Right cardiac atrium (tissue), 5 donors: ENCODE measurements at regions not wholly inside any gene's neighbourhood (a gene's known extent, or its start where the extent isn't known, plus 50 kb on each side); places are given as distances from the start of the nearest gene placed in this dataset.

ENCODE experiments used
- ATAC-seq, 2 donors: fragments of 200-7000 bp; cut with Tn5 transposase; one replicate each; pipeline versions ENCODE4 v1.8.0 to v1.9.1; 2020; ENCODE audit warnings: moderate library complexity in 2 of 2, mild to moderate bottlenecking in 1 of 2
- DNase-seq, 3 donors: peaks; one replicate each; pipeline ENCODE4 v3.0.0-alpha.2; 2020
- H3K27ac ChIP-seq: one replicate; pipeline ENCODE4 v1.5.1; 2013; ENCODE audit warnings: mild to moderate bottlenecking, low read length, control low read depth, moderate library complexity
- H3K27me3 ChIP-seq: one replicate; pipeline ENCODE4 v1.6.1; 2013; ENCODE audit not compliant: control insufficient read depth, insufficient read depth
- H3K4me1 ChIP-seq: one replicate; pipeline ENCODE4 v1.6.1; 2013; ENCODE audit warnings: low read length; ENCODE audit not compliant: control insufficient read depth, insufficient read depth
- H3K4me3 ChIP-seq: one replicate; pipeline ENCODE4 v1.5.1; 2013; ENCODE audit warnings: low read length, control low read depth
- H3K9me3 ChIP-seq: one replicate; pipeline ENCODE4 v1.6.1; 2013; ENCODE audit warnings: low read length; ENCODE audit not compliant: control insufficient read depth
- WGBS: extraction: QIAGEN DNeasy Blood & Tissue Kit; methylation state at CpG from one replicate; pipeline ENCODE4 v1.1.7; 2013; 5-methylcytosine and 5-hydroxymethylcytosine counted together
- intact Hi-C, 4 donors: fragments of 100-400 bp; cut with DNase I; formaldehyde crosslinking; loops; one replicate each; pipeline versions ENCODE4 v1.11.0 to v1.14.0; 2022 to 2023
- microRNA-seq, 2 donors: library from miRNA; unstranded; fragments of <30 nt; microRNA quantifications; one replicate each; pipeline ENCODE4 v1.2.0, GENCODE V29; 2020 to 2021
- donor health status: healthy with polysubstance abuse.
- donor health status: DM: no; HTN: yes; CAD: no.
- donor health status: DM: no; HTN: no; CAD: no.
- donor health status: DM: no; HTN: yes; CAD: no; lungs with severe emphysema.
- donor health status: DM: yes; HTN: yes; CAD: no.

DNA sequence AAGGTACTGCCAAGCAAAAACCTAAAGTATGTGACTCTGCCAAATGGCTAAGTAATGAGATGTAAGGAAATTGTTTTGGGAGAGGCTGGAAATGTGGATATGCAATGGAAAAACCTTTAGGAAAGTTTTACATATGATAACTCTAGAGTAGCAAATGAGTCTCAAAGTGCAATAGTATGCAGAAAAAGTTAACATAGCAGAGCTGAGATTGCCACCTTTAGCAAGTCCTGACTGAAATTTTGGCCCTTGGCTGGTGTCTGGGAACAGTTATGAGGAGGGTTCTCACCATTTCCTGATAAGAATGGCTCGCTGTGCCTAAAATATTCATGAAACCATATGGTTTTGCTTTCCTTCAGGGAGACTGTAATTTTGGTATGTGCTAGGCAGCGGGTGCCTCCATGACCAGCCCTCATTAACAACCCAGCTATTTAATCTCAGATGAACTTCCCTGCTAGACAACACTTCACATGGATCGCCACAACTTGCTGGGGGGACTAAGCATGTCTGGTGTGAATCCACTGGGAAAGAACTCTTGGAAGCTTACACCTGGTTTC is 72.3 kb upstream of the ERBB4 start:
- no peak for DNase-seq
- Histone ChIP-seq H3K4me1 (no peaks in the 10 kb centered on the region), H3K9me3 (no peaks in the 10 kb centered on the region), H3K27ac (no peak overlapping the region), H3K4me3 (no peak overlapping the region), H3K27me3 (no peaks in the 10 kb centered on the region)
- intact Hi-C loops, result no loop called here
- ATAC-seq, result no peak
- 64% methylated on average over 3 of the region's 3 CpGs for WGBS

DNA sequence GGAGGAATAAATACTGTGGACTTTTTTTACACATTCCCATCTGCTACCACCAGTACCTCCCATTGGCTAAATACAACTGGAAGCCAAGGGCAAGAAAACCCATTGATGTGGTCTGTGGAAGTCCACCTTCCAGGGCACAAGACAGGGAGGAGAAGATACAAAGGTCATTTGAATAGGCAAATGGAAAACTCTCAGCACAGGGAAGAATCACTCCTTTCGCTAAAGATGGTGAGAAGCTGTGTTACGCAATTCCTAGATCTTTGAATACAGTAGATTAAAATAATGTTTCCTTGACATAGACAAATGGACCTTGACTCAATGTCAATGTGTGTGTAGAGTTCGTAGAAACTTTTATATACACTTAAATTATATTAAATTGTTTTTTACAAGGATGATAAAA is 70.9 kb upstream of the ERBB4 start:
- intact Hi-C loops, result no loop called here
- ATAC-seq (no peak), DNase-seq (no peak)
- 84% methylated on average over 3 of the region's 3 CpGs for WGBS
- H3K27ac ChIP-seq, result no peak overlapping the region
- H3K4me1 ChIP-seq, result no peaks in the 10 kb centered on the region
- no peak overlapping the region for H3K4me3 ChIP-seq
- H3K9me3 ChIP-seq, result no peaks in the 10 kb centered on the region
- H3K27me3 ChIP-seq, result no peaks in the 10 kb centered on the region

DNA sequence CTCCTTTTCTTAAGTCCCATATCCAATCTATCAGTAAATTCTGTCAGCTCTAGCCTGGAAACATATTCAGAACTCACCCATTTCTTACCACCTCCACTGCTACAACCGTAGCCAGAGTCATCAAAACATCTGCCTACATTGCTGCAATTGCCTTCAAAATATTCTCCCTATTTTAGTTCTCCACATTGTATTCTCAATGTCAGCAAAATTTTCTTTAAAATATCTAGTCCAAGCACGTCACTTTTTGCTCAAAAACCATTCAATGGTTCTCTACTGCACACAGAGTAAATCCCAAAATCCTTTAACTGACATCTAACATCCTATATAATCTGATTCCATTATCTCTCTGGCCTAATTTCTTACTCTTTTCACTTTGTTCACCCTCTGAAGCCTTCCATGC is 68.5 kb upstream of the ERBB4 start:
- no peak for DNase-seq
- Histone ChIP-seq H3K9me3 (no peaks in the 10 kb centered on the region), H3K4me1 (no peaks in the 10 kb centered on the region), H3K27me3 (no peaks in the 10 kb centered on the region), H3K27ac (no peak overlapping the region), H3K4me3 (no peak overlapping the region)
- intact Hi-C loops, result no loop called here
- 56% methylated on average over 2 of the region's 2 CpGs for WGBS
- no peak for ATAC-seq

DNA sequence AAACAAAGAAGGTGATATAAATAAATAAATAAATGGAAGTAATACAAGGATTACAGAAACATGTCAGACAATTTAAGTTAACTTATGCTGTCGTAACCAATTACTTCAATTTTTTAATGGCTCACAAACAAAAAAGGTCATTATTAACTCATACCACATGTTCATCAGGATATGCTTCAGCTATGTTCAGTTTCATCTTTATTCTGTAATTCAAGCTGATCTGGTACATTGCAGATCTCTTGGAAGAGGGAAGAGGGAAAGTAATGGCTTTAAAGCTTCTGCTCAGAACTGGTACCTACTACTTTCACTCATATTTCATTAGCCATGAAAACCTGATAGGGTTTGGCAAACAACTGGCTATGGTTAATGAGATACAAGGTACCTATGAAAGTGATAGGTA is 67.6 kb upstream of the ERBB4 start:
- H3K27ac ChIP-seq, result no peak overlapping the region
- no peak for ATAC-seq
- DNase-seq, result no peak
- 84% methylated on average over 1 of the region's 1 CpG for WGBS
- H3K4me3 ChIP-seq, result no peak overlapping the region
- no peaks in the 10 kb centered on the region for H3K27me3 ChIP-seq
- intact Hi-C loops, result no loop called here
- H3K4me1 ChIP-seq, result no peaks in the 10 kb centered on the region
- H3K9me3 ChIP-seq, result no peaks in the 10 kb centered on the region

DNA sequence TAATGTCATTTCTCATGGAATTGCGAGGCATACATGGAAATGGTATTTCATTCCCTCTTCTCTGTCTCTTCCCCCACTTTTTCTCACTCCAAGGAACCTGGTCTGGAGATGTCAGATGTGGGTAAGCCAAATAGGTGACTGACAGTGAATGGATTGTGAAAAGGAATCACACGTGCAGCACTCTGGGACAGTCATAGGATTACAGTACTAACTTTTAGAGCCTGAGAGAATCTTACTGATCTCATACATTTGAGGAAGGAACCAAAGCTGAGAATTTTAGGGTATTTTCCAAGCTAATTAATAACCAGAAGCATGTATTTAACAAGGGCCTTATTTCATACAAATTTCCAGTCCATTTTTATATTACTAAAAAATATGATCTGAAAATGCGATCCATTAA is 58.1 kb upstream of the ERBB4 start:
- intact Hi-C loops, result no loop called here
- WGBS, result 73% methylated on average over 3 of the region's 3 CpGs
- no peak overlapping the region for H3K27ac ChIP-seq
- DNase-seq (no peak), ATAC-seq (no peak)
- no peak overlapping the region for H3K4me3 ChIP-seq
- H3K9me3 ChIP-seq, result no peaks in the 10 kb centered on the region
- H3K4me1 ChIP-seq, result no peaks in the 10 kb centered on the region
- H3K27me3 ChIP-seq, result no peaks in the 10 kb centered on the region

DNA sequence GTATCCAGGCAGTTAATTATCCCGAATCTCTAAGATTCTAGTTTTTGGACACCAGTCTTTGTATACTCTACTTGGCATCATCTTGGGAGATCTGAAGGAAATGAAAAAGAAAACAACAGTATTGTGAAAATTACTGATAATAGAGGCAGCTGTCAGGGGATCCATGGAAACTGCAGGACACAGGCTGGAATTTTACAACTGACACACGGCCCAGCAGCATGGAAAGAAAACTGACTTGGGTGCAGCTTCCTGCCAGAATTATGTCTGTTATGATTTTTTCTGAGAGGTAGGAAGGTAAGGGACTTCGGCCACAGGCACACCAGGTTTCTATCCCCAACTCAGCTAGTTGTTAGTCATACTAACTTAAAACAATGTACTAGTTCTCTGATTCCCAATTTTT is 57.7 kb upstream of the ERBB4 start:
- Histone ChIP-seq H3K27me3 (no peaks in the 10 kb centered on the region), H3K4me1 (no peaks in the 10 kb centered on the region), H3K9me3 (no peaks in the 10 kb centered on the region), H3K4me3 (no peak overlapping the region), H3K27ac (no peak overlapping the region)
- DNase-seq (no peak), ATAC-seq (no peak)
- WGBS, result 43% methylated on average over 3 of the region's 3 CpGs
- intact Hi-C loops, result no loop called here

DNA sequence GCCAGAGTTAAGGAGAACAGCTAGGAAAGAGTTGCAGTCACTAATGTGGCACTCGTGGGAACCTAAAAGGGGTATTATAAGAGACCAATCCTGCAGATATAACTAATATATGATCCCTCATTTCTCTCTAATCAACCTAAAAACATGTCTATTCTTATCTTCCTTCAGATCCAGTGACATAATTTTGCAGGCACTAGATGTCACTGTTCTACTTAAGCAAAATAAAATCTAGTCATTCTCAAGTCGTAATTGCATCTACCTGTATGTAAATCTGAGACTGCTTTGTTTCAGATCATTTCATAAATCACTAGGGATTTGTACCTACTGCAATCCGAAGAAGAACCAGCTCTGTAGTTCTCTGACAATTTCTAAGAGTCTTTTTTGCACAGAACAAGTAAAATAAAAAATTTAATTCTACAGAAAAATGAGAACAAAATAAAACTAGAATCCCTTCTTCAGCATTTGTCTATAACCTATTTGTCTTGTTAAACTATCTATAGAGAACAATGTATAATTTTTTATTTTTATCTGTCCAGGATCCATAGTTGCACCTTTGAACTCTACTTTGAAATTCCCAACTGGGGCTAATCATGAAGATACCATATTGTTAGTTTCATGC is 56.5 kb upstream of the ERBB4 start:
- Histone ChIP-seq H3K9me3 (no peaks in the 10 kb centered on the region), H3K4me3 (no peak overlapping the region), H3K4me1 (no peaks in the 10 kb centered on the region), H3K27ac (no peak overlapping the region), H3K27me3 (no peaks in the 10 kb centered on the region)
- ATAC-seq (no peak), DNase-seq (no peak)
- intact Hi-C loops, result no loop called here
- WGBS, result 52% methylated on average over 3 of the region's 3 CpGs

DNA sequence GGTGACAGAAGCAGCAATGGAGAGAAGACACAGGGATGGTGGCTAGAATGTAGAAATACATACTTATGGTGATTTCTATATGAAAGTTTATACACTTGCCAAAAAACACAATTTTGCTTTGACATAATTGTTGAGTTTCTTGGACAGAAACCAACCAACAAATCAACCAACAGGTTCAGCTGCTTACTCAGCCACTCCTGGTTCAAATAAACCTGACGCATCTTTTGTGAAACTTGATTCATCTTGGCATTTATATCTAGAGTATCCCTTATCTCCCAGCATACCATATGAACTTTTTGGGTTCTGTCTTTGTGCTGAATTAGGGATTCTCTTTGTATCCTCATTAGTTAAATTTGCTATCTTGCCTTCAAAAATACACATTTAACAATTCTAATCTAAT is 54.1 kb upstream of the ERBB4 start:
- WGBS, result 57% methylated on average over 1 of the region's 1 CpG
- Histone ChIP-seq H3K27ac (no peak overlapping the region), H3K27me3 (no peaks in the 10 kb centered on the region), H3K9me3 (no peaks in the 10 kb centered on the region), H3K4me1 (no peaks in the 10 kb centered on the region), H3K4me3 (no peak overlapping the region)
- intact Hi-C loops, result no loop called here
- DNase-seq, result no peak
- ATAC-seq, result no peak

Small RNA genes in the stretch of these regions (microRNA-seq; reads per million reads assigned to microRNA genes)
- gene MIR4776-1 (0 reads per million in 2 donors), gene MIR4776-2 (0 reads per million in 2 donors)
